Breast epithelium (tissue), 3 donors: ENCODE measurements at regions not wholly inside any gene's neighbourhood (a gene's known extent, or its start where the extent isn't known, plus 50 kb on each side); places are given as distances from the start of the nearest gene placed in this dataset.

Experiments used
- POLR2AphosphoS5 ChIP-seq, 3 donors: sonication (generic); formaldehyde crosslinking; IDR thresholded peaks; one replicate each; pipeline ENCODE4 v1.6.1; 2017; ENCODE audit warnings: antibody characterized with exemption in 3 of 3
- TF ChIP-seq, protein P1 (sequence below), 3 donors: fragments of 450-650 bp; IDR thresholded peaks; one replicate each; pipeline ENCODE4 v1.5.1; 2016 to 2017; ENCODE audit warnings: antibody characterized with exemption in 3 of 3, mild to moderate bottlenecking in 3 of 3, moderate library complexity in 3 of 3

DNA sequence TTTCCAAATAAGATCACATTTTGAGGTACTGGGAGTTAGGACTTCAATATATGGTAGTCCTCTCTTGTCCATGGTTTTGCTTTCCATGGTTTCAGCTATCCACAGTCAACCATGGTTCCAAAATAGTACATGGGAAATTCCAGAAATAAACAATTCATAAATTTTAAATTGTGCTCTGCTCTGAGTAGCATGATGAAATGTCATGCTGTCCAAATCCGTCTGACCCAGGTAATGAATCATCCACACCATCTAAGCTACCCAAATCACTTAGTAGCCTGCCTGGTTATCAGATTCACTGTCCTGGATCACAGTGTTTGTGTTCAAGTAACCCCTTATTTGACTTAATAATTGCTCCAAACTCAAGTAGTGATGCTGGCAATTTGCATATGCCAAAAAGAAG lies 197.9 kb downstream of the TMTC3 start:
- TF ChIP-seq, protein P1, sequence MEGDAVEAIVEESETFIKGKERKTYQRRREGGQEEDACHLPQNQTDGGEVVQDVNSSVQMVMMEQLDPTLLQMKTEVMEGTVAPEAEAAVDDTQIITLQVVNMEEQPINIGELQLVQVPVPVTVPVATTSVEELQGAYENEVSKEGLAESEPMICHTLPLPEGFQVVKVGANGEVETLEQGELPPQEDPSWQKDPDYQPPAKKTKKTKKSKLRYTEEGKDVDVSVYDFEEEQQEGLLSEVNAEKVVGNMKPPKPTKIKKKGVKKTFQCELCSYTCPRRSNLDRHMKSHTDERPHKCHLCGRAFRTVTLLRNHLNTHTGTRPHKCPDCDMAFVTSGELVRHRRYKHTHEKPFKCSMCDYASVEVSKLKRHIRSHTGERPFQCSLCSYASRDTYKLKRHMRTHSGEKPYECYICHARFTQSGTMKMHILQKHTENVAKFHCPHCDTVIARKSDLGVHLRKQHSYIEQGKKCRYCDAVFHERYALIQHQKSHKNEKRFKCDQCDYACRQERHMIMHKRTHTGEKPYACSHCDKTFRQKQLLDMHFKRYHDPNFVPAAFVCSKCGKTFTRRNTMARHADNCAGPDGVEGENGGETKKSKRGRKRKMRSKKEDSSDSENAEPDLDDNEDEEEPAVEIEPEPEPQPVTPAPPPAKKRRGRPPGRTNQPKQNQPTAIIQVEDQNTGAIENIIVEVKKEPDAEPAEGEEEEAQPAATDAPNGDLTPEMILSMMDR (IDR thresholded peaks at IDR 0.05): no peak
- TF ChIP-seq POLR2AphosphoS5 (IDR thresholded peaks at IDR 0.05): no peak
